ENCODE measurements at regions not wholly inside any gene's neighbourhood (a gene's known extent, or its start where the extent isn't known, plus 50 kb on each side); places are given as distances from the start of the nearest gene placed in this dataset.

DNA sequence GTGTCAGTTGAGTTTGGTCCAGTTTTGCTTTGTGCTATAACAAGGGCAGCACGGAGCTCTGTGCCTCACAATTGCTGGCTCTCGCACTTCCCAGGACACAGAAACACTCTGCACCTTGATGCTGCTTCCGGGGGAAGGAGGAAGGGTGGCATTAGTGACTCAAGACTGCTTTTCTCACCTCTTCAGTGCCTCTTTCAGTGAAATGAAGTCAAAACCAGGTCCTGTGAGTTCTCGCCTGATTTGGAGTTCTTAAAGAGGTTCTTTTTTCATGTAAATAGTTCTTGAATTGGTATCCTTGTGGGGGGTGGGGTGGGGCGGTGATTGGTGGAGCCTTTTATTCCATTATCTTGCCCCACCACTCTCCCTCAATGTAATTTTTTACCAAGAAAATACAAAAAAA is 91.5 kb upstream of the MYT1L start:
- TF ChIP-seq CTCF (conservative IDR thresholded peaks at IDR 0.05), result no peak
- H3K4me3 ChIP-seq (ENCODE audit: low read length), result no peak overlapping the region
- Mint-ChIP-seq H3K4me3 (no peak overlapping the region), H3K9me3 (no peaks in the 10 kb centered on the region), H3K4me1 (no peaks in the 10 kb centered on the region), H3K36me3 (ENCODE audit: low read depth) (no peaks in the 10 kb centered on the region), H3K27me3 (ENCODE audit: insufficient read depth) (no peaks in the 10 kb centered on the region), H3K27ac (no peak overlapping the region)
- no peak overlapping the region for H3K9ac ChIP-seq (ENCODE audit: extremely low read depth, low read length, poor library complexity, severe bottlenecking)
- H3K36me3 ChIP-seq (ENCODE audit: control insufficient read depth, insufficient read depth, low read length), result no peaks in the 10 kb centered on the region
- H3K27me3 ChIP-seq (ENCODE audit: control insufficient read depth, insufficient read depth, low read length, poor library complexity, severe bottlenecking), result no peaks in the 10 kb centered on the region
- no peak overlapping the region for H3K27ac ChIP-seq (ENCODE audit: low read depth, low read length)
- H3K9me3 ChIP-seq (ENCODE audit: control insufficient read depth, low read length), result no peaks in the 10 kb centered on the region
- WGBS, 2 experiments (ENCODE audit: insufficient coverage in 1 of 2, insufficient read length in 1 of 2), result 59% methylated on average over 4 of the region's 5 CpGs; no CpG with 5 or more reads in 1 of the 2 experiments
- peak; percentile 65 for DNase-seq
- no peaks in the 10 kb centered on the region for H3K4me1 ChIP-seq (ENCODE audit: control insufficient read depth, insufficient read depth, low read length)

- no peak overlapping the region for H3K27ac Mint-ChIP-seq
- TF ChIP-seq CTCF (conservative IDR thresholded peaks at IDR 0.05), result no peak
- Histone ChIP-seq H3K4me3 (ENCODE audit: low read length) (no peak overlapping the region), H3K27me3 (ENCODE audit: control insufficient read depth, insufficient read depth, low read length, poor library complexity, severe bottlenecking) (no peaks in the 10 kb centered on the region), H3K27ac (ENCODE audit: low read depth, low read length) (no peak overlapping the region), H3K9ac (ENCODE audit: extremely low read depth, low read length, poor library complexity, severe bottlenecking) (no peak overlapping the region), H3K4me1 (ENCODE audit: control insufficient read depth, insufficient read depth, low read length) (no peaks in the 10 kb centered on the region), H3K9me3 (ENCODE audit: control insufficient read depth, low read length) (no peaks in the 10 kb centered on the region), H3K36me3 (ENCODE audit: control insufficient read depth, insufficient read depth, low read length) (no peaks in the 10 kb centered on the region)
- no peaks in the 10 kb centered on the region for H3K36me3 Mint-ChIP-seq (ENCODE audit: low read depth)
- H3K9me3 Mint-ChIP-seq, result no peaks in the 10 kb centered on the region
- no peak for DNase-seq
- 100% methylated on average over 1 of the region's 2 CpGs; no CpG with 5 or more reads in 1 of the 2 experiments for WGBS, 2 experiments (ENCODE audit: insufficient coverage in 1 of 2, insufficient read length in 1 of 2)
- H3K4me1 Mint-ChIP-seq, result no peaks in the 10 kb centered on the region
- H3K4me3 Mint-ChIP-seq, result no peak overlapping the region
- H3K27me3 Mint-ChIP-seq (ENCODE audit: insufficient read depth), result no peaks in the 10 kb centered on the region
Measured at GRCh38 chr2:2413525-2413924, 82.5 kb upstream of the MYT1L start.

DNA sequence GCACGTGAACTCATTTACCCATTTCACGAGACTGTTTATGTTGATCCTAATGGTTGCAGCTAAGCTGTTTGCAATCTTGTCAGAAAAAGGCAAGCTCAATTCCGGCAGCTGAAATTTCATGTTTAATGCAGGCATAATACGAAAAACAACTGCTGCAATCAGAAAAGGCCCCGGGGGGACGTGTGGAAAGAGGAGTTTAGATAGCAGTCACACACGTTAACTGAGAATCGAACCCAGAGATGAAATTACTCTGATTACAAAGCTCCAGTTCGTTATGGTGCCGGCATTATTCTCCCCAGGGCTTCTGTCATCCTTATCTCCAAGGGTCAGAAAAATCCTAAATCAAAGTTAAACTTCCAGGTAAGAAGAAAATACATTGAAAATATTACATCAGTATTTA is 79.9 kb upstream of the MYT1L start:
- Mint-ChIP-seq H3K36me3 (ENCODE audit: low read depth) (no peaks in the 10 kb centered on the region), H3K27me3 (ENCODE audit: insufficient read depth) (no peaks in the 10 kb centered on the region), H3K9me3 (no peaks in the 10 kb centered on the region), H3K27ac (no peak overlapping the region), H3K4me1 (no peaks in the 10 kb centered on the region), H3K4me3 (no peak overlapping the region)
- WGBS, 2 experiments (ENCODE audit: insufficient coverage in 1 of 2, insufficient read length in 1 of 2), result 88 to 89% methylated on average over 7 to 10 of the region's 10 CpGs
- no peak overlapping the region for H3K27ac ChIP-seq (ENCODE audit: low read depth, low read length)
- H3K9me3 ChIP-seq (ENCODE audit: control insufficient read depth, low read length), result no peaks in the 10 kb centered on the region
- no peak overlapping the region for H3K4me3 ChIP-seq (ENCODE audit: low read length)
- TF ChIP-seq CTCF (conservative IDR thresholded peaks at IDR 0.05), result no peak
- no peaks in the 10 kb centered on the region for H3K36me3 ChIP-seq (ENCODE audit: control insufficient read depth, insufficient read depth, low read length)
- no peaks in the 10 kb centered on the region for H3K4me1 ChIP-seq (ENCODE audit: control insufficient read depth, insufficient read depth, low read length)
- no peak for DNase-seq
- no peak overlapping the region for H3K9ac ChIP-seq (ENCODE audit: extremely low read depth, low read length, poor library complexity, severe bottlenecking)
- no peaks in the 10 kb centered on the region for H3K27me3 ChIP-seq (ENCODE audit: control insufficient read depth, insufficient read depth, low read length, poor library complexity, severe bottlenecking)
